ENCODE measurements at regions not wholly inside any gene's neighbourhood (a gene's known extent, or its start where the extent isn't known, plus 50 kb on each side); places are given as distances from the start of the nearest gene placed in this dataset.

GRCh38 chr1:14246471-14246870, 352.0 kb upstream of the KAZN start:
- no peak for TF ChIP-seq POLR2AphosphoS5 (IDR thresholded peaks at IDR 0.05)
- no peak for TF ChIP-seq POLR2A (IDR thresholded peaks at IDR 0.05)
- no peak for TF ChIP-seq CTCF (IDR thresholded peaks at IDR 0.05)
